K562 (cell line): ENCODE measurements at regions not wholly inside any gene's neighbourhood (a gene's known extent, or its start where the extent isn't known, plus 50 kb on each side); places are given as distances from the start of the nearest gene placed in this dataset.

Source experiments
- ATAC-seq: fragments of 200-7000 bp; cut with Tn5 transposase; 3 replicates; pipeline ENCODE4 v1.9.1; 2020; ENCODE audit warnings: moderate library complexity
- BruUV-seq: library from RNA; stranded (reverse); fragments of 400-500 nt; replicated peaks from 2 replicates; lab custom pipeline; 2021; lab: Mats Ljungman, UMichigan
- CTCF ChIA-PET: fragments of 300-600 bp; formaldehyde crosslinking; extraction: SDS; loops from one replicate; lab custom pipeline; 2021; ENCODE audit warnings: low intra/inter-chr PET ratio; lab: Yijun Ruan, JAX
- POLR2A ChIA-PET: fragments of 300-600, 350-650 bp; sonication (Branson Sonifier 250); formaldehyde crosslinking; extraction: SDS; loops from one replicate; lab custom pipeline; 2021; ENCODE audit warnings: antibody characterized with exemption, inconsistent platforms; lab: Yijun Ruan, JAX
- DNase-seq, 4 experiments: peaks; one replicate each; pipeline versions ENCODE4 v3.0.0 to v3.0.0-alpha.2; 2011 to 2018; ENCODE audit warnings: low spot score in 3 of 4, mixed read lengths in 3 of 4; ENCODE audit errors: extremely low read depth in 1 of 4
- FAIRE-seq: peaks from 2 replicates; lab custom pipeline; 2011; peaks lifted over from hg19 to GRCh38; lab: Jason Lieb, UNC
- H2AFZ ChIP-seq: 2 replicates; pipeline ENCODE4 v1.6.0; 2011; ENCODE audit warnings: low read depth, low read length, control low read depth, inconsistent platforms
- H3K27ac ChIP-seq: fragments of 200-600 bp; 3 replicates; pipeline ENCODE4 v1.8.0; 2011; ENCODE audit warnings: low read depth, mild to moderate bottlenecking, control low read depth, inconsistent platforms, low read length, moderate library complexity, mixed read lengths; ENCODE audit errors: extremely low read depth
- H3K27me3 ChIP-seq, 2 experiments: fragments of 300-600 bp in 1 of 2; 2 replicates in 1 of 2; 3 replicates in 1 of 2; pipeline versions ENCODE4 v1.6.0 to v1.8.0; 2011; ENCODE audit warnings: inconsistent platforms in 2 of 2, low read length in 2 of 2, mild to moderate bottlenecking in 1 of 2, mixed read lengths in 1 of 2, moderate library complexity in 1 of 2; ENCODE audit not compliant: control insufficient read depth in 2 of 2, insufficient read depth in 2 of 2
- H3K36me3 ChIP-seq: fragments of 300-600 bp; 3 replicates; pipeline ENCODE4 v1.8.0; 2011; ENCODE audit warnings: mild to moderate bottlenecking, low read length, inconsistent platforms; ENCODE audit not compliant: control insufficient read depth, insufficient read depth
- H3K4me1 ChIP-seq, 2 experiments: fragments of 200-600 bp in 1 of 2; replicated peaks in 1 of 2; 2 replicates in 1 of 2; 3 replicates in 1 of 2; pipeline versions ENCODE4 v1.5.1 to v1.8.0; 2011; ENCODE audit warnings: inconsistent platforms in 2 of 2, low read length in 2 of 2, mild to moderate bottlenecking in 1 of 2, mixed read lengths in 1 of 2, moderate library complexity in 1 of 2; ENCODE audit not compliant: control insufficient read depth in 2 of 2, insufficient read depth in 2 of 2
- H3K4me2 ChIP-seq: 2 replicates; pipeline ENCODE4 v1.6.1; 2011; ENCODE audit warnings: low read length, control low read depth, inconsistent platforms, mixed read lengths; ENCODE audit not compliant: insufficient read depth
- H3K4me3 ChIP-seq: fragments of 200-600 bp; sonication (generic), shearing (Covaris generic); 2 replicates; pipeline ENCODE4 v1.5.1; 2016; ENCODE audit warnings: control low read depth, inconsistent platforms
- H3K79me2 ChIP-seq: fragments of 200-600 bp; 3 replicates; pipeline ENCODE4 v1.8.0; 2011; ENCODE audit warnings: low read length, inconsistent platforms; ENCODE audit not compliant: control insufficient read depth, insufficient read depth
- H3K9ac ChIP-seq, 2 experiments: 2 replicates each; pipeline versions ENCODE4 v1.6.0 to v1.6.1; 2011; ENCODE audit warnings: low read depth in 2 of 2, low read length in 2 of 2, control low read depth in 1 of 2, inconsistent platforms in 1 of 2, mild to moderate bottlenecking in 1 of 2, mixed read lengths in 1 of 2; ENCODE audit not compliant: insufficient read depth in 1 of 2
- H3K9me1 ChIP-seq: one replicate; pipeline ENCODE4 v1.6.0; 2011; ENCODE audit warnings: inconsistent platforms, mild to moderate bottlenecking, low read length, moderate library complexity; ENCODE audit not compliant: control insufficient read depth, insufficient read depth
- H3K9me3 ChIP-seq: replicated peaks from 2 replicates; pipeline ENCODE4 v1.5.1; 2011; ENCODE audit warnings: low read depth, low read length, inconsistent platforms; ENCODE audit not compliant: control insufficient read depth, insufficient read depth
- H4K20me1 ChIP-seq: replicated peaks from 2 replicates; pipeline ENCODE4 v1.6.1; 2011; ENCODE audit warnings: low read length, inconsistent platforms, mixed read lengths; ENCODE audit not compliant: control insufficient read depth, insufficient read depth
- ASH1L ChIP-seq: fragments of 450-650 bp; IDR thresholded peaks from 2 replicates; pipeline ENCODE4 v1.6.1; 2018; ENCODE audit warnings: borderline replicate concordance, mild to moderate bottlenecking, low read depth; ENCODE audit not compliant: partially characterized antibody
- CBX3 ChIP-seq, 2 experiments: IDR thresholded peaks; 1 replicate in 1 of 2; 2 replicates in 1 of 2; pipeline ENCODE4 v1.6.1; 2012; ENCODE audit warnings: inconsistent platforms in 2 of 2, low read length in 2 of 2, borderline replicate concordance in 1 of 2, control low read depth in 1 of 2
- CC2D1A ChIP-seq: fragments of 450-650 bp; IDR thresholded peaks from 2 replicates; pipeline ENCODE4 v1.6.1; 2017; ENCODE audit warnings: mild to moderate bottlenecking
- MEF2D ChIP-seq: conservative IDR thresholded peaks from 2 replicates; pipeline ENCODE4 v1.6.1; 2016; ENCODE audit warnings: low read depth, missing genetic modification characterization, missing compliant biosample characterization
- NFYB ChIP-seq: IDR thresholded peaks from 2 replicates; pipeline ENCODE4 v1.6.1; 2011; ENCODE audit warnings: mild to moderate bottlenecking, moderate library complexity; ENCODE audit not compliant: insufficient read length; ENCODE audit errors: extremely low read depth
- SMC3 ChIP-seq: conservative IDR thresholded peaks from 2 replicates; pipeline ENCODE4 v1.6.1; 2011; ENCODE audit warnings: low read depth, low read length, improper control_type of control experiment; ENCODE audit not compliant: insufficient read depth
- ZNF175 ChIP-seq: fragments of 200-800 bp; sonication (Bioruptor generic); IDR thresholded peaks from 2 replicates; pipeline ENCODE4 v1.6.1; 2016; ENCODE audit warnings: low read depth, mild to moderate bottlenecking, missing genetic modification characterization, missing compliant biosample characterization
- ZNF561 ChIP-seq: fragments of 450-650 bp; formaldehyde crosslinking; conservative IDR thresholded peaks from 2 replicates; pipeline ENCODE4 v1.4.0; 2020; ENCODE audit warnings: mild to moderate bottlenecking, moderate library complexity
- ZNF695 ChIP-seq: fragments of 450-650 bp; formaldehyde crosslinking; IDR thresholded peaks from 2 replicates; pipeline ENCODE4 v1.4.0; 2020; ENCODE audit warnings: mild to moderate bottlenecking, moderate library complexity
- WGBS: fragments of 100-300 bp; shearing (Covaris generic); methylation state at CpG from one replicate; pipeline ENCODE4 v1.1.6; 2016; ENCODE audit warnings: low coverage, mixed read lengths; ENCODE audit not compliant: insufficient coverage; ENCODE audit errors: missing lambda C conversion rate; 5-methylcytosine and 5-hydroxymethylcytosine counted together
- in situ Hi-C: fragments of 300-500 bp; cut with MboI; formaldehyde crosslinking; loops from 4 replicates; pipeline ENCODE4 v1.15.0; 2018; ENCODE audit warnings: inconsistent platforms, mixed read lengths
- intact Hi-C: fragments of 100-400 bp; cut with micrococcal nuclease; formaldehyde crosslinking; loops from 2 replicates; pipeline ENCODE4 v1.14.2; 2022
- TF ChIP-seq, protein P1 (sequence below): sonication (generic); IDR thresholded peaks from 2 replicates; pipeline ENCODE4 v1.6.1; 2016
- TF ChIP-seq, protein P2 (sequence below): sonication (generic); formaldehyde crosslinking; IDR thresholded peaks from 2 replicates; pipeline ENCODE4 v1.8.1; 2023; ENCODE audit warnings: mild to moderate bottlenecking, missing genetic modification reagents
- TF ChIP-seq, protein P3 (sequence below): fragments of 450-650 bp; IDR thresholded peaks from 2 replicates; pipeline ENCODE4 v1.6.1; 2016; ENCODE audit warnings: mild to moderate bottlenecking
- TF ChIP-seq, protein P4 (sequence below): fragments of 450-650 bp; IDR thresholded peaks from 2 replicates; pipeline ENCODE4 v1.6.1; 2016
- TF ChIP-seq, protein P5 (sequence below): fragments of 450-650 bp; IDR thresholded peaks from 2 replicates; pipeline ENCODE4 v1.6.1; 2017; ENCODE audit warnings: antibody characterized with exemption

DNA sequence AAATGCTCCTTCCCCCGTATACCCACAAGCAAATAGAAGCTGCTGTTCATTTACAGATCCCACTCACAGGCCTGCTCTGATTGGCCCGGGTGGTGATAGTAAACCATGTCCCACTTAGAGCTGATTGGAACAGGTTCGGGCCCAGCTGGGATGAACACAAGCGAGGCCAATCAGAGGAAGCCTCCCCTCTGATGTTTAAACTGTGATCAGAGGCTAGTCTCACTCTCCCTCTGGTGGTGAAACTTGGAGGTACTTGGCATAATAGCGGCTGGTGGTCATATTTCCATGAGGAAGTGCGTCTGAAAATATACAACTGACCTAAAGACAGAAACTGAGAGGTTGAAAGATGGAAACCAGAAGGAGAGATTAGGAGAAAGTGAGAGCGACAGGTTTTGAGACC is 51.5 kb upstream of the TRPC3 start:
- CTCF ChIA-PET: no interaction called here
- no peak overlapping the region for H3K4me2 ChIP-seq
- no peaks in the 10 kb centered on the region; the same call in 1 of the 2 replicates for H3K9me3 ChIP-seq
- POLR2A ChIA-PET: interaction anchor here (0.7 kb wide), 1 partner anchor 52 kb away, joined by 3 read pairs; no protein-coding TSS in a partner anchor
- in situ Hi-C loops (no loop called here), intact Hi-C loops (loop anchor here (1.0 to 10.0 kb wide), 4 partner anchors 53 to 574 kb away; no protein-coding TSS in a partner anchor)
- no peaks in the 10 kb centered on the region for H3K36me3 ChIP-seq
- FAIRE-seq: peak; percentile 95
- H3K4me1 ChIP-seq: no peaks in the 10 kb centered on the region
- peak; percentile 78 to 84 (median 82) for DNase-seq
- no peaks in the 10 kb centered on the region; a peak in 1 of 5 replicates for H3K27me3 ChIP-seq
- no peak overlapping the region for H3K9ac ChIP-seq
- H3K9me1 ChIP-seq: no peaks in the 10 kb centered on the region
- no peak overlapping the region for H3K27ac ChIP-seq
- ATAC-seq: peak; percentile 96
- no TSS peak for BruUV-seq
- peak overlapping the region; percentile 67 for H2AFZ ChIP-seq
- H4K20me1 ChIP-seq: no peaks in the 10 kb centered on the region
- H3K4me3 ChIP-seq: no peak overlapping the region
- WGBS: 17% methylated on average over 6 of the region's 7 CpGs
- no peaks in the 10 kb centered on the region for H3K79me2 ChIP-seq
- TF ChIP-seq, protein P1, sequence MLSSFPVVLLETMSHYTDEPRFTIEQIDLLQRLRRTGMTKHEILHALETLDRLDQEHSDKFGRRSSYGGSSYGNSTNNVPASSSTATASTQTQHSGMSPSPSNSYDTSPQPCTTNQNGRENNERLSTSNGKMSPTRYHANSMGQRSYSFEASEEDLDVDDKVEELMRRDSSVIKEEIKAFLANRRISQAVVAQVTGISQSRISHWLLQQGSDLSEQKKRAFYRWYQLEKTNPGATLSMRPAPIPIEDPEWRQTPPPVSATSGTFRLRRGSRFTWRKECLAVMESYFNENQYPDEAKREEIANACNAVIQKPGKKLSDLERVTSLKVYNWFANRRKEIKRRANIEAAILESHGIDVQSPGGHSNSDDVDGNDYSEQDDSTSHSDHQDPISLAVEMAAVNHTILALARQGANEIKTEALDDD: peak; percentile 52; the same call in 1 of the 2 replicates
- TF ChIP-seq CBX3 (IDR thresholded peaks at IDR 0.05; ENCODE audit: borderline replicate concordance in 1 of 2, low read length in 2 of 2): 0 out of 3 replicates have a peak, but pooled peaks of 1 of the 2 experiments have one; percentile 46
- no peak for TF ChIP-seq ZNF175 (CRISPR knock-in tag)
- TF ChIP-seq ASH1L: peak; percentile 52
- TF ChIP-seq MEF2D (tag): no peak
- TF ChIP-seq, protein P2, sequence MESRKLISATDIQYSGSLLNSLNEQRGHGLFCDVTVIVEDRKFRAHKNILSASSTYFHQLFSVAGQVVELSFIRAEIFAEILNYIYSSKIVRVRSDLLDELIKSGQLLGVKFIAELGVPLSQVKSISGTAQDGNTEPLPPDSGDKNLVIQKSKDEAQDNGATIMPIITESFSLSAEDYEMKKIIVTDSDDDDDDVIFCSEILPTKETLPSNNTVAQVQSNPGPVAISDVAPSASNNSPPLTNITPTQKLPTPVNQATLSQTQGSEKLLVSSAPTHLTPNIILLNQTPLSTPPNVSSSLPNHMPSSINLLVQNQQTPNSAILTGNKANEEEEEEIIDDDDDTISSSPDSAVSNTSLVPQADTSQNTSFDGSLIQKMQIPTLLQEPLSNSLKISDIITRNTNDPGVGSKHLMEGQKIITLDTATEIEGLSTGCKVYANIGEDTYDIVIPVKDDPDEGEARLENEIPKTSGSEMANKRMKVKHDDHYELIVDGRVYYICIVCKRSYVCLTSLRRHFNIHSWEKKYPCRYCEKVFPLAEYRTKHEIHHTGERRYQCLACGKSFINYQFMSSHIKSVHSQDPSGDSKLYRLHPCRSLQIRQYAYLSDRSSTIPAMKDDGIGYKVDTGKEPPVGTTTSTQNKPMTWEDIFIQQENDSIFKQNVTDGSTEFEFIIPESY (CRISPR knock-in tag): peak; percentile 86
- TF ChIP-seq SMC3: peak; percentile 83
- TF ChIP-seq, protein P3, sequence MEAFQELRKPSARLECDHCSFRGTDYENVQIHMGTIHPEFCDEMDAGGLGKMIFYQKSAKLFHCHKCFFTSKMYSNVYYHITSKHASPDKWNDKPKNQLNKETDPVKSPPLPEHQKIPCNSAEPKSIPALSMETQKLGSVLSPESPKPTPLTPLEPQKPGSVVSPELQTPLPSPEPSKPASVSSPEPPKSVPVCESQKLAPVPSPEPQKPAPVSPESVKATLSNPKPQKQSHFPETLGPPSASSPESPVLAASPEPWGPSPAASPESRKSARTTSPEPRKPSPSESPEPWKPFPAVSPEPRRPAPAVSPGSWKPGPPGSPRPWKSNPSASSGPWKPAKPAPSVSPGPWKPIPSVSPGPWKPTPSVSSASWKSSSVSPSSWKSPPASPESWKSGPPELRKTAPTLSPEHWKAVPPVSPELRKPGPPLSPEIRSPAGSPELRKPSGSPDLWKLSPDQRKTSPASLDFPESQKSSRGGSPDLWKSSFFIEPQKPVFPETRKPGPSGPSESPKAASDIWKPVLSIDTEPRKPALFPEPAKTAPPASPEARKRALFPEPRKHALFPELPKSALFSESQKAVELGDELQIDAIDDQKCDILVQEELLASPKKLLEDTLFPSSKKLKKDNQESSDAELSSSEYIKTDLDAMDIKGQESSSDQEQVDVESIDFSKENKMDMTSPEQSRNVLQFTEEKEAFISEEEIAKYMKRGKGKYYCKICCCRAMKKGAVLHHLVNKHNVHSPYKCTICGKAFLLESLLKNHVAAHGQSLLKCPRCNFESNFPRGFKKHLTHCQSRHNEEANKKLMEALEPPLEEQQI: peak; percentile 68; the same call in 1 of the 2 replicates
- TF ChIP-seq CC2D1A: peak; percentile 82
- TF ChIP-seq, protein P4, sequence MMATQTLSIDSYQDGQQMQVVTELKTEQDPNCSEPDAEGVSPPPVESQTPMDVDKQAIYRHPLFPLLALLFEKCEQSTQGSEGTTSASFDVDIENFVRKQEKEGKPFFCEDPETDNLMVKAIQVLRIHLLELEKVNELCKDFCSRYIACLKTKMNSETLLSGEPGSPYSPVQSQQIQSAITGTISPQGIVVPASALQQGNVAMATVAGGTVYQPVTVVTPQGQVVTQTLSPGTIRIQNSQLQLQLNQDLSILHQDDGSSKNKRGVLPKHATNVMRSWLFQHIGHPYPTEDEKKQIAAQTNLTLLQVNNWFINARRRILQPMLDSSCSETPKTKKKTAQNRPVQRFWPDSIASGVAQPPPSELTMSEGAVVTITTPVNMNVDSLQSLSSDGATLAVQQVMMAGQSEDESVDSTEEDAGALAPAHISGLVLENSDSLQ: peak; percentile 60; the same call in 1 of the 2 replicates
- no peak for TF ChIP-seq ZNF695 (CRISPR knock-in tag)
- TF ChIP-seq ZNF561 (CRISPR knock-in tag): no peak
- TF ChIP-seq NFYB: peak; percentile 85
- TF ChIP-seq, protein P5, sequence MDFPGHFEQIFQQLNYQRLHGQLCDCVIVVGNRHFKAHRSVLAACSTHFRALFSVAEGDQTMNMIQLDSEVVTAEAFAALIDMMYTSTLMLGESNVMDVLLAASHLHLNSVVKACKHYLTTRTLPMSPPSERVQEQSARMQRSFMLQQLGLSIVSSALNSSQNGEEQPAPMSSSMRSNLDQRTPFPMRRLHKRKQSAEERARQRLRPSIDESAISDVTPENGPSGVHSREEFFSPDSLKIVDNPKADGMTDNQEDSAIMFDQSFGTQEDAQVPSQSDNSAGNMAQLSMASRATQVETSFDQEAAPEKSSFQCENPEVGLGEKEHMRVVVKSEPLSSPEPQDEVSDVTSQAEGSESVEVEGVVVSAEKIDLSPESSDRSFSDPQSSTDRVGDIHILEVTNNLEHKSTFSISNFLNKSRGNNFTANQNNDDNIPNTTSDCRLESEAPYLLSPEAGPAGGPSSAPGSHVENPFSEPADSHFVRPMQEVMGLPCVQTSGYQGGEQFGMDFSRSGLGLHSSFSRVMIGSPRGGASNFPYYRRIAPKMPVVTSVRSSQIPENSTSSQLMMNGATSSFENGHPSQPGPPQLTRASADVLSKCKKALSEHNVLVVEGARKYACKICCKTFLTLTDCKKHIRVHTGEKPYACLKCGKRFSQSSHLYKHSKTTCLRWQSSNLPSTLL: no peak
